ENCODE measurements at regions not wholly inside any gene's neighbourhood (a gene's known extent, or its start where the extent isn't known, plus 50 kb on each side); places are given as distances from the start of the nearest gene placed in this dataset.
"Not testable (repeated sequence)": the region's sequence is repeated elsewhere in the genome, so short reads cannot be mapped to it uniquely, and the experiment has no call there.

DNA sequence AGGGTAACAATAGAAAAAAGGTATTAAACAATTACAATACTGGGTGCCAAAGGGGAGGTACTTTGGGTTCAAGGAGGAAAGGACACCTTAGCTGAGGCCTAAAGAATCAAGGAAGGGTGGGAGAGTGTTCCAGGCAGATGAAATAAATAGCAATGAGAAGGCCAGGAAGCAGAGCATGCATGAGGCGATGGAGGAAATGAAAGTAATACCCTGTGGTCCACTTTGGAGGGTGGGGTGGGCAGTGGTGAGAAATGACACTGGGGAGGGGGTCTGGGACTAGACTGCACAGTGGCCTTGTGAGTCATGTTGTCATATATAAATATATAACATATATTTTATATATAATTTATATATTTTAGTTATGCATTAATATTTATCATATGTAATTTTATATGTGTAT lies 55.9 kb downstream of the BHLHE40 start:
- no peak for DNase-seq

DNA sequence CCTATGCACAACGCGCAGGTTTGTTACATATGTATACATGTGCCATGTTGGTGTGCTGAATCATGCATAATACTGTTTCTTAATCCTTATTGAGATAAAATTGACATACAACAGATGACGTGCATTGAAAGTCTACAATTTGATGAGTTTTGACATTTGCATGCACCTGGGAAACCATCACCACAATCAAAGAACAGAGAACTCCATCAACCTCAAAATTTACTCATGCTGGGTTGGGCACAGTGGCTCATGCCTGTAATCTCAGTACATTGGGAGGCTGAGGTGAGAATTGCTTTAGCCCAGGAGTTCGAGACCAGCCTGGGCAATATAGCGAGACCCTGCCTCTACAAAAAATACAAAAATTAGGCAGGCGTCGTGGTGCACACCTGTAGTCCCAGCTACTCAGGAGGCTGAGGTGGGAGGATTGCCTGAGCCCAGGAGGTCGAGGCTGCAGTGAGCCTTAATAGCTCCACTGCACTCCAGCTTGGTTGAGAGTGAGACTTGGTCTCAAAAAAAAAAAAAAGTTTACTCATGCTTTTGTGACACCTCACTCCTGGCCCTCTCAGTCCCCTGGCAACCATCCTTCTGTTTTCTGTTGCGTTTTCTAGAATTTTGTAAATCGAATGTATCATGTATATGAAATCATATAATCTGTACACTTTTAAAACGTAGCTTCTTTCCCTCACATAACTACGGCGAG lies 56.6 kb downstream of the BHLHE40 start:
- peak in 1 of 2 experiments; percentile 18 for DNase-seq

GRCh38 chr3:5036392-5036766 lies 57.1 kb downstream of the BHLHE40 start:
- DNase-seq = no peak

DNA sequence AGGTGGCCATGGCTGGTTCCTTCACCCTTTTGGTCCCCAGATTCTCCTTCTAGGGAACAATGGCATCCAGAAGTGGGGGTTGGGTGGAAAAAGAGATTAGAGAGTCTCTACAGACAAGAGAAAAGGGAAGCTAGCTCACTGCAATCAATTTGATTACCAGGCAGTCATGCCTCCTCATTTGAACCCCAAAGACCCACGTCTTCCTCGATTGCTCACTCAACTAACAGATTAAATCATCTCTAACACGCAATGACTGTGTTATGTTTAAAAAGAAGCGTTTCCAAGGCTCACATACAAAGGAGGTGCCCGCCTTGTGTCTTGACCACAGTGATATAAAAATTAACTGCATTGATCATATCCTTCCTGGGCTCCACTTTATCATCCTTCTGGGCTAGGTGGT lies 57.6 kb downstream of the BHLHE40 start:
- no peak for DNase-seq

- no peak for DNase-seq
These were observed 60.3 kb downstream of the BHLHE40 start for GRCh38 chr3:5039585-5039984.

DNA sequence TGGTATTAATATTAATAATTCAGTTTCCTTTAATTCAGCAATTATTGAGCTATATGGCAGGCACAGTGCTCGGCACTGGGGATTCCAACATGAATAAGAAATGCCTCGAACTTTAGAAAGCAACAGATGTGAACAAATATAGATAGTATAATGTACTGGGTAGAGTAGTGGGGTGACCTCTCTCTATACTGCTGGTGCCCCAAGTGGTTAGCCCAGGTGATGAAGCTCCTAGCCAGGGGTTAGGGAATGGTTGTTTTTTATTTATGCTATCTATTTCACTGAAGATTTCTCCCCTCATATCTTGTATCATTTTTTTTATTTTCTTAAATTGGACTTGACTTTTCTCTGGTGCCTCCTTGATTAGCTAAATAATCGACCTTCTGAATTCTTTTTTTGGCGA lies 62.1 kb downstream of the BHLHE40 start:
- DNase-seq = no peak

GRCh38 chr3:5045961-5046360 lies 66.7 kb downstream of the BHLHE40 start:
- DNase-seq = no peak

DNA sequence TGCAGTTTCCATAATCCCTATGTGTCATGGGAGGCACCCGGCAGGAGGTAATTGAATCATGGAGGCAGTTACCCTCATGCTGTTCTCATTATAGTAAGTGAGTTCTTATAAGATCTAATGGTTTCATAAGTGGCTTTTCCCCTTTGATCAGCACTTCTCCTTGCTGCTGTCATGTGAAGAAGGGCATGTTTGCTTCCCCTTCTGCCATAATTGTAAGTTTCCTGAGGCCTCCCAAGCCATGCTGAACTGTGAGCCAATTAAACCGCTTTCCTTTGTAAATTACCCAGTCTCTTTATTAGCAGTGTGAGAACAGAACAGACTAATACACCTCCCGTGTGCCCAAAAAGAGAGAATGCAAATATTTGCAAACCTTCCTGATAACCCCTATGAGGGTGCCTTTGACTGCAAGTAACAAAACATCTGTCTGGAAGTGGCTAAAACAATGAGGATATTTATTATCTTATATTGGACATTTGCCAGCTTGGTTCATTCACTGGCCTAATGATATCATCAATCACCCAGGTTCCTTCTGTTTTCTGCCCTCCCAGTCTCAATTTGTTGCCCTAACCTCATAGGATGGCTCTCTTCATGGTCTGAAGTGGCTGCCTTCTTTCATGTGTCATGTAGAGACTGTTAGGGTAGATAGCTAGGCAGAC lies 68.7 kb downstream of the BHLHE40 start:
- DNase-seq = no peak

DNA sequence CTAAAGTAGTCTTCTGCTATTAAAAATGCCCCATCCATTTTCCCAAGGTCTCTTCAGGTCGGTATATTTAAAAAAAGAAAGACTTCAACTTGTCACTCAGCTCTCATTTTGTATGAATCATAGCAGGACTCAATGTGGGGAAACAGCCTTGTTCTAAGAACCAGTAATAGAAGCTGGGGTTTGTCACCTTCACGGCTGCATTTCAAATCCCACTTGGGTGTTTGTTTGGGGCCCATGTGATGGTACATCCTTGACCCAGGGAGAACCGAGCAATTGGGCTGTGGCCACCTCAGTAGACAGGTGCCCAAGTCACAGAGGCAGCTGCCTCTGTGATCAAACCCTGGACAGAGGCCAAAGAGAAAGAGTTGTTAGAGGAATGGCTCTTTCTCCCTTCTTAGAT lies 70.3 kb upstream of the ARL8B start:
- no peak for DNase-seq

DNA sequence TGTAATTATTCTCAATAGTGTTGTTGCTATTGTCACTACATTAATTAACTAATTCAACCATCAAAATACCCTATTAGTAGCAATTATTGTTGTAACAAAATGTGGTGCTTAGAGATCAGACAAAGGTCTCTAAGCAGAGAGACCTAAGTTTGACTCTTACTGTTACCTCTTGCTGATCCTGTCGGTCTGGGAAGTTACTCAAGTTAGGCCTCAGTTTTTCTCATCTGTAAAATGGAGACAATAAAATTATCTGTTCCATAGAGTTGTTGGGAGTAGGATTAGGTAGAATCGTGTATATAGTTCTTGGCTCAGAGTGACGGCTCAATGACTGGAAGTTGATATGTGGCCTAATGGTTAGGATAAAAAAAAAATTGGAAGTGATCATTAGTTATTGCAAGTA lies 69.8 kb upstream of the ARL8B start:
- no peak for DNase-seq

- no peak for DNase-seq
These were observed 68.9 kb upstream of the ARL8B start for GRCh38 chr3:5053021-5053831.

DNA sequence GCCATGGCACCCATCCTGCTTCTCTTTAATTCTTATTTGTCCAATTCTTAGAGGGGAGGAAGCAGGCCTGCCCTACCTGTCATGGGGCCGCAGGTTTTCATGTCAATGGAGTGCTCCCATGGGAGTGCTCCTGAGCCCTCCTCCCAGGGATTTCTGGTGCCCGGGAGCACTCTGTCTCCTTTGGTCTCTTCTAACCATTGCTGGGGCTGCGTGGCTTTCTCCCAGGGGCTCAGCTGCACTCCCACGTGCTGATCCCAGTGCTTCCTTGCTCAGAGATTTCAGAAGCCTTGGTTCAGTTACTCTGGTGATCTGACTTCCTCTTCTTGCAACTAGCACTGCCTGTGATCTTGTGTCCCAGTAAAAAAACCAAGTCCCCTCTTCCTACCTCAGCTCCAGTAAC lies 68.0 kb upstream of the ARL8B start:
- DNase-seq = no peak

DNA sequence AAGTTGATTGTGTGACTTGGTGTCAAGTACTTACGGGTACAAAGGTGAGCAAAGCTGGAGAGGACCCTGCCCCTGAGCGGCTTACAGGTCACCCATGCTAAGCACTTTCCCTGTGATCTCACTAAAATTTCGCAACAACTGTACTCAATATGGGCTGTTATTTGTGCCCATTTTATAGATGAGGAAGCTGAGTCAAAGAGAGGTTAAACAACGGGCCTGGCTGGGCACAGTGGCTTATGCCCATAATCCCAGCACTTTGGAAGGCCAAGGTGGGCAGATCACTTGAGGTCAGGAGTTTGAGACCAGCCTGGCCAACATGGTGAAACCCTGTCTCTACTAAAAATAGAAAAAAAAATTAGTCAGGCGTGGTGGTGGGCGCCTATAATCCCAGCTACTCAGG lies 67.5 kb upstream of the ARL8B start:
- DNase-seq = not testable (repeated sequence)

- no peak for DNase-seq
These were observed 66.6 kb upstream of the ARL8B start for GRCh38 chr3:5055357-5056110.

- no peak for DNase-seq
These were observed 66.0 kb upstream of the ARL8B start for GRCh38 chr3:5056111-5056391.

GRCh38 chr3:5057272-5057671 lies 64.8 kb upstream of the ARL8B start:
- no peak for DNase-seq

GRCh38 chr3:5057857-5058324 lies 64.2 kb upstream of the ARL8B start:
- peak; percentile 21 to 75 for DNase-seq

DNA sequence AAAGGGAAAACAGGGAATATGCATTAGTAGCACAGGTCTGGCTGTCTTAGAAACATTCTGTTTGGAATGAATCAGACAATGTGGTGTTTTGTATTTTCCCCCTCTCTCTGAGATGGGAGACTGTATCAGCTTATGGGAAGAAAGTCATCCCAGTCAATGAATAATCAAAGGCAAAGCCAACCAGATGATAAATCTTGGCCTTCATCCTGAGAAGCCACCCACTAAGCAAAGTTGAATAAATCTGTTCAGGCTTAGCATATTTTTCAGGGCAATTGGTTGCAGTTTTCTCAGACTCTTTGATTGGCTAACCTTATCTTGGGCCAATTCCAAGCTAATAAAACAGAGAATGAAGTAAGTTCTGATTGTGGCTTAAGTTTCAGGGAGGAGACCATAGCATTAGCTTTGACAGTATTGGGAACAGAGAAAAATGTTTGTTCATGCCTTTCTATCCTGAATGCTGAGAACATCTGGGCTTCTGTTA lies 63.6 kb upstream of the ARL8B start:
- DNase-seq = no peak

DNA sequence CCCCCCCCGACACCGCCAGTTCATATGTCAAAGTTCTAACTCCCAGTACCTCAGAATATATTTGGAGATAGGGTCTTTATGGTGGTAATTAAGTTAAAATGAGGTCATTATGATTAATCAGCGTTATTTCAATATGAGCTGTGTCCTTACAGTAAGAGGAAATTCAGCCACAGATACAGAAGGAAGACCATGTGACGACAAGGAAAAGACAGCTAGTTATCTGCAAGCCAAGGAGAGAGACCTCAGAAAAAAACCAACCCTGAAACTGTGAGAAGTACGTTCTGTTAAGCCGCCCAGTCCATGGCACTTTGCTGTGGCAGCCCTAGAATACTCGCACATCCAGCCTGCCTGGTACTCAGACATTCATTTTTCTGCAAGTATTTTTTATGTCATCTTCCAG lies 62.3 kb upstream of the ARL8B start:
- no peak for DNase-seq

DNA sequence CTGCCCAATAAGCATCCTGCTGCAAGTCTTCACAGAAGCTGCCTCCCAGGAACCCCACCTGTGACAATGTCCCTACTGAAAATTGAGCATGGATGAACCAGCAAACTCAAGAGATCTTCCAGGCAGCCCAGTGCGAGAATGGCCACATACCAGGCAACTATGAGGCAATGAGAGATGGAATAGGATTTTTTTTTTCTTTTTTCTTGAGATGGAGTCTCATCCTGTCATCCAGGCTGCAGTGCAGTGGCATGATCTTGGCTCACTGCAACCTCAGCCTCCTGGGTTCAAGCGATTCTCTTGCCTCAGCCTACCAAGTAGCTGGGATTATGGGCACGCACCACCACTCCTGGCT lies 60.9 kb upstream of the ARL8B start:
- no peak for DNase-seq

- no peak for DNase-seq
These were observed 58.4 kb upstream of the ARL8B start for GRCh38 chr3:5063724-5064123.

GRCh38 chr3:5068531-5069050 lies 53.5 kb upstream of the ARL8B start:
- no peak for DNase-seq

DNA sequence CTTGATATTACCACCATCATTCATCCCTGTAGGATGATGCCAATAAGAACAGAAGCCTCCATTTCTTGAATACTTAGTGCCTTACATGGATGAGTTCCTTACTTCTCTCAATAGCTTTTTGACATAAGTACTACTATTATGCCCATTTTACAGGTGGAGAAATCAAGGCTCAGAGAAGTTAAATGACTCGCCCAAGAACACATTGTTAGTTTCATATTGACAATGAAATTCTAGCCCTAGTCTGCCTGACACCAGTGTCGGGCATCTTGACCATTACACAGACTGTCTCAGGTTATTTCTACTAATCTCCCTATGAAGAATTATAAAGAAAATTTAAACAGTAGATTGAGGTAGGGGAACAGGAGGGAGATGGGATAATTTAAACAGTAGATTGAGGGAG lies 52.5 kb upstream of the ARL8B start:
- no peak for DNase-seq
